ENCODE measurements at regions not wholly inside any gene's neighbourhood (a gene's known extent, or its start where the extent isn't known, plus 50 kb on each side); places are given as distances from the start of the nearest gene placed in this dataset.

GRCh38 chr2:88832311-88832991 lies 141.0 kb downstream of the RPIA start:
- no peak for DNase-seq (ENCODE audit: low read depth)
- no peak for TF ChIP-seq CTCF (conservative IDR thresholded peaks at IDR 0.05; ENCODE audit: low read depth, low read length)
- H3K4me3 ChIP-seq (ENCODE audit: low read length): no peak overlapping the region

GRCh38 chr2:88832992-88833389 lies 141.5 kb downstream of the RPIA start:
- no peak overlapping the region for H3K4me3 ChIP-seq (ENCODE audit: low read length)
- no peak for DNase-seq (ENCODE audit: low read depth)
- TF ChIP-seq CTCF (conservative IDR thresholded peaks at IDR 0.05; ENCODE audit: low read depth, low read length): no peak

GRCh38 chr2:88834376-88834775 lies 142.9 kb downstream of the RPIA start:
- DNase-seq (ENCODE audit: low read depth): no peak
- no peak for TF ChIP-seq CTCF (conservative IDR thresholded peaks at IDR 0.05; ENCODE audit: low read depth, low read length)
- H3K4me3 ChIP-seq (ENCODE audit: low read length): no peak overlapping the region

- TF ChIP-seq CTCF (conservative IDR thresholded peaks at IDR 0.05; ENCODE audit: low read depth, low read length): no peak
- no peak for DNase-seq (ENCODE audit: low read depth)
Observed at GRCh38 chr2:88834866-88835265, 143.4 kb downstream of the RPIA start.

GRCh38 chr2:88835726-88836125 lies 144.3 kb downstream of the RPIA start:
- no peak overlapping the region for H3K4me3 ChIP-seq (ENCODE audit: low read length)
- no peak for DNase-seq (ENCODE audit: low read depth)
- no peak for TF ChIP-seq CTCF (conservative IDR thresholded peaks at IDR 0.05; ENCODE audit: low read depth, low read length)

More at GRCh38 chr2:88834866-88835265, 143.4 kb downstream of the RPIA start:
- H3K4me3 ChIP-seq (ENCODE audit: low read length): no peak overlapping the region

- H3K4me3 ChIP-seq (ENCODE audit: low read length): no peak overlapping the region
- DNase-seq (ENCODE audit: low read depth): no peak
- TF ChIP-seq CTCF (conservative IDR thresholded peaks at IDR 0.05; ENCODE audit: low read depth, low read length): no peak
Observed at GRCh38 chr2:88836351-88836750, 144.9 kb downstream of the RPIA start.

GRCh38 chr2:88837511-88838160 lies 146.2 kb downstream of the RPIA start:
- DNase-seq (ENCODE audit: low read depth): no peak
- no peak for TF ChIP-seq CTCF (conservative IDR thresholded peaks at IDR 0.05; ENCODE audit: low read depth, low read length)
- H3K4me3 ChIP-seq (ENCODE audit: low read length): no peak overlapping the region

Measured in retinal pigment epithelial cell (primary cell).